Ovary (tissue), 7 donors: ENCODE measurements at regions not wholly inside any gene's neighbourhood (a gene's known extent, or its start where the extent isn't known, plus 50 kb on each side); places are given as distances from the start of the nearest gene placed in this dataset.

Experiments
- DNase-seq, 5 donors: peaks; one replicate each; pipeline ENCODE4 v3.0.0-alpha.2; 2019 to 2020
- H3K27ac ChIP-seq, 2 donors: fragments of 200-600 bp; one replicate each; pipeline versions ENCODE4 v1.5.1 to v1.8.0; 2019 to 2022
- H3K27me3 ChIP-seq: fragments of 200-600 bp; one replicate; pipeline ENCODE4 v1.8.0; 2022
- H3K36me3 ChIP-seq: fragments of 200-600 bp; sonication (generic); one replicate; pipeline ENCODE4 v1.5.1; 2019
- H3K4me1 ChIP-seq: one replicate; pipeline ENCODE4 v1.8.1; 2013; ENCODE audit warnings: mild to moderate bottlenecking, moderate library complexity; ENCODE audit not compliant: insufficient read depth
- H3K4me3 ChIP-seq: fragments of 200-600 bp; sonication (generic); one replicate; pipeline ENCODE4 v1.5.1; 2017
- H3K9me3 ChIP-seq, 2 donors: fragments of 200-600 bp in 1 of 2; sonication (generic) in 1 of 2; one replicate each; pipeline versions ENCODE4 v1.5.1 to v1.8.1; 2013 to 2019; ENCODE audit warnings: mild to moderate bottlenecking in 1 of 2, moderate library complexity in 1 of 2
- EP300 ChIP-seq: sonication (generic); formaldehyde crosslinking; IDR thresholded peaks from one replicate; pipeline ENCODE4 v1.6.1; 2017; ENCODE audit warnings: antibody characterized with exemption
- POLR2A ChIP-seq: fragments of 450-650 bp; IDR thresholded peaks from one replicate; pipeline ENCODE4 v1.6.1; 2017; ENCODE audit warnings: antibody characterized with exemption, mild to moderate bottlenecking, moderate library complexity
- WGBS, 3 donors: extraction: QIAGEN DNeasy Blood & Tissue Kit in 1 of 3; methylation state at CpG; one replicate each; pipeline versions ENCODE4 v1.1.5 to v1.1.7; 2013 to 2017; 5-methylcytosine and 5-hydroxymethylcytosine counted together
- intact Hi-C, 4 donors: fragments of 100-400 bp; cut with DNase I; formaldehyde crosslinking; loops; one replicate each; pipeline versions ENCODE4 v1.11.0 to v1.15.1; 2022 to 2023
- TF ChIP-seq, protein P1 (sequence below), 3 donors: fragments of 450-650 bp in 2 of 3; fragments of 200-600 bp in 1 of 3; IDR thresholded peaks; one replicate each; pipeline versions ENCODE4 v1.5.1 to v1.8.0; 2016 to 2022; ENCODE audit warnings: antibody characterized with exemption in 3 of 3, mild to moderate bottlenecking in 1 of 3
- donor health status: DM: no; HTN: no; CAD: no; lungs with moderate emphysema.
- donor health status: DM: no; HTN: no; CAD: no.
- donor health status: Bipolar disorder and iron deficiency.
- donor health status: DM: no; HTN: no; CAD: no.
- donor health status: DM: yes; HTN: yes; CAD: no.

DNA sequence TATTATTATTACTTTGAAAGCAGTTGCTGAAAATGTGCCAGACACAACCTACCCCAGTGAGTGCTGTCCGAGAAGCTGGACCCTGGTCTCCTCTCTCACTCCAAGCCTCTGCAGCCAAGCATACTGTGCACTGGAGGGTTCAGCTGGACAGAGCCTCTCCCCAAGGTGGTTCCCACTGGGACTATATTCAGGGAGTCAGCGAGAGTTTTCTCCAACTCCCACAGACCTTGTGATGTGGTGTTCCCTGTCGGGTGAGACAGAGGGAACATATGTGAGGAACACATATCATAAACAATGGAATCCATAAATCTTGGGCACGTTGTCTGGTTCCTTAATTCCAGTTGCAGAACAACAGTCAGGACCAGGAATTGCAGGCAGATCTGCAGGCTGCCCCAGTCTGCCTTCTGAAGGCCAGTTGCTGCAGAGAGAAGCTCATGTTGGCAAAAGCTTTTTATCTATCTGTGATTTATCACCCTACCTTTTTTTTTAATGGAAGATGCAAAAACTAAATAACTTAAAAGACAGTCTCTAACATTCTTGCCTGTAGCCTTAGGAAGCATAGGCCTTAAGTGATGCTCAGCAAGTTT, 619.8 kb upstream of the TBX3 start:
- no peaks in the 10 kb centered on the region for H3K27me3 ChIP-seq
- intact Hi-C loops, result no loop called here
- TF ChIP-seq EP300 (no peak), POLR2A (no peak)
- TF ChIP-seq, protein P1, sequence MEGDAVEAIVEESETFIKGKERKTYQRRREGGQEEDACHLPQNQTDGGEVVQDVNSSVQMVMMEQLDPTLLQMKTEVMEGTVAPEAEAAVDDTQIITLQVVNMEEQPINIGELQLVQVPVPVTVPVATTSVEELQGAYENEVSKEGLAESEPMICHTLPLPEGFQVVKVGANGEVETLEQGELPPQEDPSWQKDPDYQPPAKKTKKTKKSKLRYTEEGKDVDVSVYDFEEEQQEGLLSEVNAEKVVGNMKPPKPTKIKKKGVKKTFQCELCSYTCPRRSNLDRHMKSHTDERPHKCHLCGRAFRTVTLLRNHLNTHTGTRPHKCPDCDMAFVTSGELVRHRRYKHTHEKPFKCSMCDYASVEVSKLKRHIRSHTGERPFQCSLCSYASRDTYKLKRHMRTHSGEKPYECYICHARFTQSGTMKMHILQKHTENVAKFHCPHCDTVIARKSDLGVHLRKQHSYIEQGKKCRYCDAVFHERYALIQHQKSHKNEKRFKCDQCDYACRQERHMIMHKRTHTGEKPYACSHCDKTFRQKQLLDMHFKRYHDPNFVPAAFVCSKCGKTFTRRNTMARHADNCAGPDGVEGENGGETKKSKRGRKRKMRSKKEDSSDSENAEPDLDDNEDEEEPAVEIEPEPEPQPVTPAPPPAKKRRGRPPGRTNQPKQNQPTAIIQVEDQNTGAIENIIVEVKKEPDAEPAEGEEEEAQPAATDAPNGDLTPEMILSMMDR (IDR thresholded peaks at IDR 0.05), result no peak
- H3K9me3 ChIP-seq, result no peaks in the 10 kb centered on the region
- WGBS, 3 donors, result 7 to 10% (median 10%) methylated on average over 4 of the region's 4 CpGs
- no peaks in the 10 kb centered on the region for H3K36me3 ChIP-seq
- no peak overlapping the region for H3K27ac ChIP-seq
- no peak for DNase-seq
- no peak overlapping the region for H3K4me3 ChIP-seq
- H3K4me1 ChIP-seq, result no peaks in the 10 kb centered on the region

DNA sequence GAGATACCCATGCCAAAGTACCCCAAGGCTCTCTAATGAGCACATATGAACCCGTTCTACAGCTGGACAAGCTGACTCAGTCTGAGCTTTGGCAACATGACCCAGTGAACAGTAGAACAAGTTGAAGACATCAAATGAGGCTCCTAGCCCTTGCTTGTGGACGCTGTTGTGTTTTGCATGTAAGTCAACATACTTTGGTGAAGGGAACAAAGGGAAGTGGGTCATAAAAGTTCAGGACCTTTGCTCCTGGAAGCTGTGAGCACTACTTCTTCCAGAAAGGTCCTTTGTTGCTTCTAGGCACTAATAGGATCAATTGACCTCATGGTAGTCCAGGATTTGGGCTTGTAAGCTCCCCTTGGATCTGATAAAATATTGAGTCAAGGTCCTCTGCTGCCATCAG, 613.5 kb upstream of the TBX3 start:
- no peak for DNase-seq
- 82 to 89% (median 83%) methylated on average over 2 of the region's 2 CpGs for WGBS, 3 donors
- H3K27me3 ChIP-seq, result no peaks in the 10 kb centered on the region
- no peak overlapping the region for H3K4me3 ChIP-seq
- no peaks in the 10 kb centered on the region for H3K36me3 ChIP-seq
- H3K27ac ChIP-seq, result no peak overlapping the region
- intact Hi-C loops, result no loop called here
- TF ChIP-seq POLR2A (no peak), EP300 (no peak)
- TF ChIP-seq, protein P1 (IDR thresholded peaks at IDR 0.05), result no peak
- H3K9me3 ChIP-seq, result no peaks in the 10 kb centered on the region
- H3K4me1 ChIP-seq, result no peaks in the 10 kb centered on the region

DNA sequence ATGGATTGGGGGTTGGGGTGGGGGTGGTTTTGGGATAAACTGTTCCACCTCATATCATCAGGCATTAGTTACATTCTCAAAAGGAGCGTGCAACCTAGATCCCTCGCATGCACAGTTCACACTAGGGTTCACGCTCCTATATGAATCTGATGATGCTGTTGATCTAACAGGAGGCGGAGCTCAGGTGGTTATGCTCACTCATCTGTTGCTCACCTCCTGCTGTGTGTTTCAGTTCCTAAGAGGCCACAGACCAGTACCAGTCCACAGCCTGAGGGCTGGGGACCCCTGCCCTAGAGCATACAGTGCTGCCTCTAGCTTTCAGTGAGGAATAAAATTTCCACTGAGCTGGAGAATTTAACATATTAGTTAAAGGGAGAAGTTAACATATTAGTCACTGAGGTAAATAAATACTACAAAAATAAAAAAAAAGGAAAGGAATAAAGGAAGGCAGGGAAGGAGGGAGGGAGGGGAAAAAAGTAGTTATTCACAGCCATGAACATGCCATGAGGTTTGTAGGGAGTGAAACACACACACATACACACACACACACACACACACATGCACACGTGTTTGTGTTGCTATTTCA, 612.7 kb upstream of the TBX3 start:
- no peak overlapping the region for H3K4me3 ChIP-seq
- H3K36me3 ChIP-seq, result no peaks in the 10 kb centered on the region
- H3K27me3 ChIP-seq, result no peaks in the 10 kb centered on the region
- intact Hi-C loops, result no loop called here
- no peaks in the 10 kb centered on the region for H3K9me3 ChIP-seq
- H3K4me1 ChIP-seq, result no peaks in the 10 kb centered on the region
- TF ChIP-seq, protein P1 (IDR thresholded peaks at IDR 0.05), result no peak
- no peak for TF ChIP-seq EP300
- no peak for TF ChIP-seq POLR2A
- WGBS, 3 donors, result 85 to 88% (median 86%) methylated on average over 5 of the region's 5 CpGs
- DNase-seq, result no peak
- H3K27ac ChIP-seq, result no peak overlapping the region

DNA sequence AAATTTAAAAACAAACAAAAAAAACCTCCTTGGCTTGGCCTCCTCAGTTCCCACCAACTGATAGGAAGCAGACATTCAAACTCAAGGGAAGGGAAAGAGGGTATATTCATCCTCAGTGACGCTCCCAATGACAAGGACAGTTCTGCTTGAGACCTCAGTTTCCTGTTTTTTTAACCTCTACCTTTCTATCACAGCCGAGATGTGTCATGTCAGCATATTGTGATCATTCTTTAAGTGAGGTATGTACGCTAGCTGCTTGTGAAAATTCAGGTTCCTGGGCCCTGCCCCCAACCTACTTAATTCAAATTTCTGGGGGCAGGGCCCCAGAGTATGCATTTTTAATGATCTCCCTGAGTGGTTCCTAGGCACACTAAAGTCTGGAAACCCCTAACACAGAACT, 611.9 kb upstream of the TBX3 start:
- TF ChIP-seq, protein P1 (IDR thresholded peaks at IDR 0.05), result no peak
- TF ChIP-seq POLR2A (no peak), EP300 (no peak)
- Histone ChIP-seq H3K9me3 (no peaks in the 10 kb centered on the region), H3K4me1 (no peaks in the 10 kb centered on the region), H3K27ac (no peak overlapping the region), H3K36me3 (no peaks in the 10 kb centered on the region), H3K4me3 (no peak overlapping the region), H3K27me3 (no peaks in the 10 kb centered on the region)
- DNase-seq, result no peak
- intact Hi-C loops, result no loop called here
- 76 to 88% (median 85%) methylated on average over 3 of the region's 3 CpGs for WGBS, 3 donors
